DMS 273 (cell line): ENCODE measurements at regions not wholly inside any gene's neighbourhood (a gene's known extent, or its start where the extent isn't known, plus 50 kb on each side); places are given as distances from the start of the nearest gene placed in this dataset.

Experiments
- DNase-seq: peaks from one replicate; lab custom pipeline; 2025; ENCODE audit not compliant: unreplicated experiment; lab: John Stamatoyannopoulos, UW

DNA sequence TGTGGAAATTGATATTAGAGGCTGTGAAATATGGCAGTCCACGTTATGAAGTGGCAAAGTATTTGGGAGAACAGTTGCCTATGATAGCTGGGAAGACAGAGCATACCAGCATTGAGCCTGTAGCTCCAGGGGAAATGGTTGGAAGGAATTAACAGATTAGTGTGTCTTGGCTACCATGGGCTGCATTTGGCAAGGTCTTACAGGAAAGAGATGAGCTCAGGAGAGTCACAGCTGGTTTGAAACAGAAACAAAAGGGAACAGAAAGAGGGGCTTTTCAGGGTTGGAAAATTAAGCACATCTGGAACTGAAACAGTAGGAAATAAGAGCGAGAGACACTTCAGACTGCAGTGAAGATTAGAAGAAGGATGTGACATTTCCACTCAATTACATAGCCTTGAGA lies 141.7 kb downstream of the FBLN2 start:
- DNase-seq: no peak

DNA sequence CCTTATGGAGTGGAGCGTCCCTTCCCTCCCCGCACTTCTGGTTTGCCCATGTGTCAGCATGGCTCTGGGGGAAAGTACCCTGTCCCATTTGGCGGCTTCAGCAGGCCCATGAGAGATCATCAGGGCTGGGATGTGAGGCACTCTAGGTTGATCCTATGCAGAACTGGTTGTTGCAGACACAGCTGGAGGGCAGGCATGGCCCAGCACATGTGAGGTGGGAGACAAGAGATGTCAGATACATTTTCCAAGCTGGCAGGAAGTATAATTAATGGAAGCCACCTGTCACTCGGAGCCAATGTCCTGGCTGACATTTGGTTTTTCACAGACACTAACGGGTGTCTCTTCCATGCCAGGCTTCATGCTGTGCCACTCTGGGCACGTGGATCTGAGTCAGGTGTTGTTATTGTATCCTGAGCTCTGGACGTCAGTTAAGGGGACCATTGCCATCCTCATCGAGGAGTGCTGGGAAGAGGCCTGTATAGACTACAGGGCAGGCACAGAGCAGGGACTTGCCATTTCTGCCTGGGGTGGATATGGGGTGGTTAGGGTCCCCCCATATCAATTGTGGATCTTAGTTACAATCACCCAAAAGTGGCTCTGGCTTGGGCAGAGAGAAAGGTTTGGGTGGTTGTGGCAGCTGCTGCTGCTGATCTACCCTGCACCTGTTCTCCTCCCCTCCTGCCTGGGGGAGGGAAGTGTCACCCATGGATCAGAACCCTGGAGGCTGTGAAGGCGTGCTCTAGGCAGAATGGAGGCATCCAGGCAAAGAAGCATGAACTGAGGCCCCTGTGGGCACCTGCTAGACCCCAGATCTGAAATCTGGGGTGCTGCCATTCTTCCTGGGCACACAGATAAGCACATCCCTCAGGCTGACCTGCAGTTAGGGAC lies 140.7 kb downstream of the FBLN2 start:
- DNase-seq: peak; percentile 32

DNA sequence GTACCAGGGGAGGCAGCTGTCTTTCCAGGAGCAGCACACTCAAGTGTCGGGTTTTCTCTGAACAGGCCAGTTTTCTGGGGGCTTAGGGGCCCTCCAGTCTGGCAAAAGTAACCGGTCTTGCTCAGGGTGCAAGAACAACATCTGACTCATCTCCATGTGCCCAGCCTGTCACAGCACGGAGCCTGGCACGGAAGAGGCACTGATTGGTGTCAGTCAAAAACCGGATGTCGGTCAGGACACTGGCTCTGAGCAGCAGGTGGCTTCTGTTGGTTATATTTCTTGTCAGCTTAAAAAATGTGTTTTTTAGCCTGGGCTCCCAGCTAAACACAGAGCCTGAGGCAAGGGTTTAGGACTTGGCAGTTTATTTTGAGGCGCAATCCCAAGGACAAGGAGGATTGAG lies 139.9 kb downstream of the FBLN2 start:
- DNase-seq: no peak

DNA sequence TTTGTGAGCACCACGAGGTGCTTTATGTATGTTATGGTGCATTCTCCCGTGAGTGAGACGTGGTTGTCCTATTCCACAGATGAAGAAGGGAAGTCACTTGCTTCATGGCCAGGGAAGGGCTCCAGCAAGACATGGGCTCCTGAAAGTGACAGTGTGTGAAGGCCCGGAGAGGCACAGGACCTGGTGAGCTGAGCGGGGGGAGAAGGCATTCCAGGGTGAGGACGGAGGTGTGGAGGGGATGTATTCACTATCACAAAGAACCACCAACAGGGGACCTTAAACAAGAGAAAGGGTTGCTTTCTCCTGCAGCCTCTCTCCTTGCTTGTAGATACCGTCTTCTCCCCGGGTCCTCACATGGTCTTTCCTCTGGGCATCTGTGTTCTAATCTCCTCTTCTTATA lies 139.1 kb downstream of the FBLN2 start:
- DNase-seq: no peak
